Muscle layer of colon (tissue), 2 donors: ENCODE measurements at regions not wholly inside any gene's neighbourhood (a gene's known extent, or its start where the extent isn't known, plus 50 kb on each side); places are given as distances from the start of the nearest gene placed in this dataset.

Experiments used
- H3K27ac ChIP-seq: one replicate; pipeline ENCODE4 v1.7.0; 2013; ENCODE audit warnings: low read depth, mild to moderate bottlenecking, low read length, moderate library complexity
- H3K27me3 ChIP-seq, 2 donors: one replicate each; pipeline ENCODE4 v1.7.0; 2013; ENCODE audit warnings: low read length in 2 of 2, mild to moderate bottlenecking in 2 of 2; ENCODE audit not compliant: insufficient read depth in 2 of 2, control insufficient read depth in 1 of 2
- H3K36me3 ChIP-seq: one replicate; pipeline ENCODE4 v1.7.0; 2013; ENCODE audit warnings: mild to moderate bottlenecking, low read length; ENCODE audit not compliant: insufficient read depth
- H3K4me1 ChIP-seq: one replicate; pipeline ENCODE4 v1.7.0; 2013; ENCODE audit warnings: mild to moderate bottlenecking, low read length; ENCODE audit not compliant: insufficient read depth
- H3K4me3 ChIP-seq, 2 donors: one replicate each; pipeline ENCODE4 v1.7.0; 2013; ENCODE audit warnings: low read length in 2 of 2, low read depth in 1 of 2, mild to moderate bottlenecking in 1 of 2, moderate library complexity in 1 of 2
- H3K9ac ChIP-seq: one replicate; pipeline ENCODE4 v1.7.0; 2013; ENCODE audit warnings: low read length
- H3K9me3 ChIP-seq: one replicate; pipeline ENCODE4 v1.7.0; 2013; ENCODE audit warnings: mild to moderate bottlenecking, low read length
- donor health status: abdominal sarcoma.
- donor health status: Adenocarcinoma of cecum.

GRCh38 chr18:22667156-22667555 lies 249.4 kb upstream of the CTAGE1 start:
- Histone ChIP-seq H3K4me3 (no peak overlapping the region), H3K9ac (no peak overlapping the region), H3K27ac (peak overlapping the region; percentile 34)

GRCh38 chr18:22667616-22668422 lies 250.1 kb upstream of the CTAGE1 start:
- H3K9me3 ChIP-seq: peaks cover 6% of the 10 kb centered on the region
- H3K4me1 ChIP-seq: peaks cover 24% of the 10 kb centered on the region
- H3K9ac ChIP-seq: no peak overlapping the region
- no peaks in the 10 kb centered on the region for H3K36me3 ChIP-seq
- peak overlapping the region; percentile 4 for H3K27ac ChIP-seq
- H3K4me3 ChIP-seq: no peak overlapping the region
- H3K27me3 ChIP-seq: no peaks in the 10 kb centered on the region

More at GRCh38 chr18:22667156-22667555, 249.4 kb upstream of the CTAGE1 start:
- Histone ChIP-seq H3K9me3 (peaks cover 6% of the 10 kb centered on the region), H3K4me1 (peaks cover 24% of the 10 kb centered on the region), H3K36me3 (no peaks in the 10 kb centered on the region), H3K27me3 (no peaks in the 10 kb centered on the region)

GRCh38 chr18:22668496-22668895 lies 250.8 kb upstream of the CTAGE1 start:
- Histone ChIP-seq H3K4me1 (peaks cover 24% of the 10 kb centered on the region), H3K36me3 (no peaks in the 10 kb centered on the region), H3K4me3 (no peak overlapping the region), H3K27me3 (no peaks in the 10 kb centered on the region), H3K9ac (no peak overlapping the region), H3K9me3 (peaks cover 1% of the 10 kb centered on the region), H3K27ac (no peak overlapping the region)

GRCh38 chr18:22670914-22671313 lies 253.2 kb upstream of the CTAGE1 start:
- H3K27me3 ChIP-seq: no peaks in the 10 kb centered on the region
- no peaks in the 10 kb centered on the region for H3K9me3 ChIP-seq
- H3K4me3 ChIP-seq: no peak overlapping the region
- no peak overlapping the region for H3K9ac ChIP-seq
- H3K27ac ChIP-seq: no peak overlapping the region
- peaks cover 39% of the 10 kb centered on the region for H3K4me1 ChIP-seq
- H3K36me3 ChIP-seq: no peaks in the 10 kb centered on the region

GRCh38 chr18:22673182-22673862 lies 255.6 kb upstream of the CTAGE1 start:
- Histone ChIP-seq H3K36me3 (no peaks in the 10 kb centered on the region), H3K9ac (no peak overlapping the region), H3K27ac (no peak overlapping the region), H3K4me1 (peaks cover 28% of the 10 kb centered on the region), H3K9me3 (no peaks in the 10 kb centered on the region), H3K27me3 (no peaks in the 10 kb centered on the region), H3K4me3 (no peak overlapping the region)

GRCh38 chr18:22674272-22674671 lies 256.6 kb upstream of the CTAGE1 start:
- no peaks in the 10 kb centered on the region for H3K36me3 ChIP-seq
- no peaks in the 10 kb centered on the region for H3K9me3 ChIP-seq
- no peak overlapping the region for H3K4me3 ChIP-seq
- H3K27ac ChIP-seq: no peak overlapping the region
- H3K4me1 ChIP-seq: peaks cover 26% of the 10 kb centered on the region
- no peaks in the 10 kb centered on the region for H3K27me3 ChIP-seq
- no peak overlapping the region for H3K9ac ChIP-seq

- no peak overlapping the region for H3K4me3 ChIP-seq
- no peaks in the 10 kb centered on the region for H3K9me3 ChIP-seq
- no peak overlapping the region for H3K9ac ChIP-seq
- no peaks in the 10 kb centered on the region for H3K27me3 ChIP-seq
- H3K36me3 ChIP-seq: no peaks in the 10 kb centered on the region
- H3K4me1 ChIP-seq: peaks cover 26% of the 10 kb centered on the region
- H3K27ac ChIP-seq: no peak overlapping the region
Measured at GRCh38 chr18:22675006-22675405, 257.3 kb upstream of the CTAGE1 start.

GRCh38 chr18:22676423-22676822 lies 256.7 kb upstream of the RBBP8 start:
- H3K4me1 ChIP-seq: peaks cover 26% of the 10 kb centered on the region
- no peak overlapping the region for H3K9ac ChIP-seq
- no peak overlapping the region for H3K4me3 ChIP-seq
- no peak overlapping the region for H3K27ac ChIP-seq
- H3K36me3 ChIP-seq: no peaks in the 10 kb centered on the region
- no peaks in the 10 kb centered on the region for H3K9me3 ChIP-seq
- H3K27me3 ChIP-seq: no peaks in the 10 kb centered on the region

- Histone ChIP-seq H3K4me1 (peaks cover 44% of the 10 kb centered on the region), H3K9me3 (no peaks in the 10 kb centered on the region), H3K27ac (no peak overlapping the region), H3K9ac (no peak overlapping the region), H3K36me3 (no peaks in the 10 kb centered on the region), H3K27me3 (no peaks in the 10 kb centered on the region), H3K4me3 (no peak overlapping the region)
Measured at GRCh38 chr18:22678486-22678885, 254.6 kb upstream of the RBBP8 start.

GRCh38 chr18:22680944-22681343 lies 252.2 kb upstream of the RBBP8 start:
- Histone ChIP-seq H3K36me3 (no peaks in the 10 kb centered on the region), H3K9me3 (no peaks in the 10 kb centered on the region), H3K27ac (no peak overlapping the region), H3K4me3 (no peak overlapping the region), H3K4me1 (peaks cover 35% of the 10 kb centered on the region), H3K27me3 (no peaks in the 10 kb centered on the region), H3K9ac (no peak overlapping the region)

- Histone ChIP-seq H3K9me3 (no peaks in the 10 kb centered on the region), H3K4me1 (peaks cover 35% of the 10 kb centered on the region), H3K36me3 (no peaks in the 10 kb centered on the region), H3K27ac (no peak overlapping the region), H3K4me3 (no peak overlapping the region), H3K27me3 (no peaks in the 10 kb centered on the region), H3K9ac (no peak overlapping the region)
Measured at GRCh38 chr18:22681908-22682307, 251.2 kb upstream of the RBBP8 start.
